ENCODE measurements at regions not wholly inside any gene's neighbourhood (a gene's known extent, or its start where the extent isn't known, plus 50 kb on each side); places are given as distances from the start of the nearest gene placed in this dataset.

DNA sequence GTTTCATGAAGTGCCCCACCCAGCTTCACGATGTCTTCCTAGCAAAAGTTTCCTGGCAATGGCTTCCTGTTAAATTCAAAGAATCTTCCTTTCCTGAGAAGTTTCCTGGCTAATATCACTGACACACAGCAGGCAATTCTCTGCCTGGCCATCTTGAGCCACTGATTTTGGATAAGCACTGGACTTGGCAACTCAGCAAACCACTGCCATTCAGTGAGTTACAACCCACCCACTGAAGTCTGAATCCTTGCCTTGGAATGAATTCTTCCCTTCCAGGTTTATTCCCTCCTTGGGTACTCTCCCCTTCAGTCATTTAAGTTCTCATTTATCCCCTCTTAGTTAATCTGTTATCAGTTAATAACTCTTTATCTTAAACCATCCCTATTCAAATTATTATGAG lies 426.0 kb downstream of the MBD2 start:
- no peak for DNase-seq

DNA sequence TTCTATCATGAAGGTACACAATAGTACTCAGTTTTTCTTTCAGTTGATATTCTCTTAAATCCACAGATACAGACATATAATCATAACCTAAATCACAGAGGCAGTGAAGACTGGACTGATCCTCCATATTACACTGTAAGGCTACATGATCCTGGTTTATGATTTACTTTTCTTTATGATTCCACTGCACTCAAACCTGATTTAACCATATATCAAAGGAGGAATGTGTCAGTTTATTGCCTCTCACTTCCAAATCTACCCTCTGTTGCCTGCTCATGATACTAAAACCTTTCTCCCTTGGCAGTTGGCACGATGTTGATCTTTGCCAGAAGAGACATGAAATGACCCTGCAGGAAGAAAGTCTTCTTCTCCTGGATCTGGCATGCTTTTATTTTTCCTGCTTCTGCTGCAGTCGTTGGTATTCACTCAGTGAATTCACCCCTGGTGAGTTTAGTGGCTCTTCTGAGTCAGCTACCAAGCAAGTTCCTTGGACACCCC lies 426.4 kb downstream of the MBD2 start:
- no peak for DNase-seq

DNA sequence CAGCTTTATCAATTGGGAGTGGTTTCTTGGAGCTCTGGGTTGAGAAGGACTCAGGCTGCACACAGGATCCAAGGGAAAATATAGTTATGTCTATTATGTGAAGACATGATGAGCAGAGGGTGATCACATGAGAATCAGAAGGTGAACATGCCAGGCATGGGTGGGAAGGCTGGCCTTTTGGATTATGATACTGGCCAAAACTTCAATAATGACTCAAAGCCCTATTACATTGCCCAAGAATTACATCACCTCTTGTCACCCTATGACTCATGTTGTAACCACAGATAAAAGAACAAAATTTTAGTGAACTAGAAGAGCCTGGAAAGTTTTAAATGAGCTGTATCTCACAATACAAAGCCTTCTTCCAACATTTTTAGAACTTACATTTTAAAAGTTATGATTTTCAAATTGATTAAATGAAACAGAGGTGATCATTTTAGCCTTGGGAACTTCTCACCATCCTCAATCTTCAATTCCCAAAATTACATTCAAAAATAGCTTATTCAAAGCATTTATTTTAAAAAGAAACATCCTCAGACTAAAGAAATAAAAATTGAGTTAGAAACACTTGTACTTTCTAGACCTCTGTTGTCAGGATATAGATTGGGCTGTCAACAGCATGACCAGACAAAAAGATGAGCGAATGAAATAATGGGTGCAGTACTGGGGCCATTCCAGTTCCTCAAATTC lies 428.3 kb downstream of the MBD2 start:
- no peak for DNase-seq

DNA sequence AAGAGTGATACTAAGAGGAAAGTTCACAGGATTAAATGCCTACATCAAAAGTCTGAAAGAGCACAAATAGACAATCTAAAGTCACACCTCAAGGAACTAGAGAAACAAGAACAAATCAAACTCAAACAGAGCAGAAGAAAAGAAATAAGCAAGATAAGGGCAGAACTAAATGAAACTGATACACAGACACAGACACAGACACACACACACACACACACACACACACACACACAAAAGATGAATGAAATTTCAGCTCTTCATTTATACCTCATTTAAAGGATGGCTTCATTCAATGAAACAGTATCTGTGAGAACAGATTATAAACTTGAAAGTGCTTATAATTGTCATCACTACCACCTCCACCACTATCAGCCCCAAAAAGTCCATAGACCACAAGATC lies 428.9 kb downstream of the MBD2 start:
- no peak for DNase-seq

DNA sequence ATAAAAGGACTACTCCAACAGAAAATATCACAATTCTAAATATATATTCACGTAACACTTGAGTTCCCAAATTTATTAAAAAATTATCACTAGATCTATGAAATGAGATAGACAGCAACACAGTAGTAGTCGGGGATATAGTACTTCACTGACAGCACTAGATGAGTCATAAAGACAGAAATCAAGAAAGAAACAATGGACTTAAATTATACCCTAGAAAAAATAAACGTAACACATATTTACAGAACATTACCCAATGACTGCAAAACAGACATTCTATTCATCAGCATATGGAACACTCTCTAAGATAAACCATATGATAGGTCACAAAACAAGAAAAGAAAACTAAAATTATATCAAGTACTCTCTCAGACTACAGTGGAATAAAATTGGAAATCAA lies 429.4 kb downstream of the MBD2 start:
- no peak for DNase-seq

DNA sequence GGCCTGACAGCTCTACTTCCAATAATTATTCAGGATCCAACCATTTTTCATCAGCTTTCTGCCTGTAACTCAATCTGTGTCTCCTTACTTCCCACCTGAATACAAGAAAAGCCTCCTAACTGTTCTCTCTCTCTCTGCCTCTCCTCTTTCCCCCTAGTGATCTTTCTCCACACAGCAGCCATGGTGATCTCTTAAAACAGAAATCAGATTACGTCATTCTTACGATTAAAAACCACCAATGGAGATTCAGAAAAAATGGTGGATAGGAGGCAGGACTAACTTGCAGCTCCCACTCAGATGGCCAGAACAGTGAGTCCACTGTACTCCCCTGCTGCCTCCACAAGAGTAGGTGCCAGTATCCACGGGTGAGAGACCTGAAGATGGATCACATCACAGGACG lies 431.7 kb downstream of the MBD2 start:
- DNase-seq, result no peak

DNA sequence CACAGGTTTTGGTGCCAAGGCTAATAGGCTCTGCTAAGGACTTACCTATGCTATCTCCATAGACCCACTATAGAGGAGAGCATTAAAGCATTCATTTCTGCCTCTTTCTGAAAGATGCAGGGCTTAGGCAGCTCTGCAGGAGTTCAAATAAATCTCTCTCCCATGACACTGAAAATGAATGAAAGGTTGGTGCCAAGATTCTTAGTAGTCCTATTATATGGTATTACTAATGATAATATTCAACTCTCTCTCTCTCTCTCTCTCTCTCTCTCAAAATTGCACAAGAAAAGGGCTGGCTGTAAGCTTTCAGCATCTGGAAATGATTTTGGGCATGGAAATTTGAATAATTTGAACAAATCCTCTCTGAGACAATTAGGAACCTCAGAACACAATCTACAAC lies 433.7 kb downstream of the MBD2 start:
- DNase-seq, result no peak

DNA sequence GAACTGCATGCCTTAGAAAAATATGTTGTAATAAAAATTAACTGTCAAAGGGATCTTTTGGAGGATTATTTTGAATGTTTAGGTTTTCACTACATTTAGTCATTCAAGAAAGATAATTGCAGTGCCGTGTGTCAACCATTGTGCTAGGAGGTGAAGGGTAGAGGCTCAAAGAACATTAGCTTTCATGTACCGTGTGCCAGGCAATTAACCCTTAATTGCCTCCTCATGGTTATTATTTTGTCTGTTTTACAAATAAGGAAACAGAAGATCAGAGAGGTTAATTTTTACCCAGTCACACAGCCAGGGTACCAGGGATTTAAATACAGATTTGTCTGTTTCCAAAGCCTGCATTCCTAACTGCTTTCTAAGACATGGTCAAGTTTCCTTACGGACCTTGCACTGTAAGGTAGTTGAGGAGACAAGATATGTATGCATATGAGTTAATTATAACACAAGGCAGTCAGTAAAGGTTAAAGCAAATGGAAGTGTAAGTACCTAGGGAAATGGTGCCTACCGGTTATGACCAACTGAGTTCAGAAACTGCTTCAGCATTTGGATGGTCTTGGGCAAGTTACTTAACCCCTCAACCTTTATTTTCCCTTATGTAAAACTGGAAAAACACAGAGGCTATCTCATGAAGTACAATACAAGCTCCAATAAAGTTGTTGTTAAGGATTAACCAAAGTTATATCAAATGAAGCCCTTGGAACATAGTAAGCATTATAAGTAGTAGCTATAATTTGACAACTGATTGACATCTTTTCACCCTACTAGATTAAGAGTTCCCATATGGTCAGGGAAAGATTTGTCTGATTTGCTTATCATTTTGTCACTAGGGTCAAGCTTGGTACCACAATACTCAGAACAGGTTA lies 434.9 kb downstream of the MBD2 start:
- no peak for DNase-seq

DNA sequence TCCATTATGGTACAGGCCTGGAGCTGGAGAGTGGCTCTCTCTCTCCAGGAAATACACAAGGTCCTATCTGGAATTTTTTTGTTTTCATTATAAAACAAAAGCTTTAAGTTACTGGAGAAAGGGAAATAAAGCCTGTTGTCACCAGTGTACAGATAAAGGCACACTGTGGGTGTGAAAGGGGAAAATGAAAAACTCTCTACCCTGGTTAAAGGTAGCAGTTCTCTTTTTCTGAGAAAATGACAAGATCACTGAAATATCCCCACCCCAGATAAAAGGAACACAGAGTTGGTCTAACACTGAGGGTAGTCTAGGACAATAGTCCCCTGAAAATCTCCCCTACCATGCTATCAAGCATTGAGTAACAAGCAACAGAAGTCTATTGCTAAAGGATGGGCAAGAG lies 438.7 kb downstream of the MBD2 start:
- no peak for DNase-seq

DNA sequence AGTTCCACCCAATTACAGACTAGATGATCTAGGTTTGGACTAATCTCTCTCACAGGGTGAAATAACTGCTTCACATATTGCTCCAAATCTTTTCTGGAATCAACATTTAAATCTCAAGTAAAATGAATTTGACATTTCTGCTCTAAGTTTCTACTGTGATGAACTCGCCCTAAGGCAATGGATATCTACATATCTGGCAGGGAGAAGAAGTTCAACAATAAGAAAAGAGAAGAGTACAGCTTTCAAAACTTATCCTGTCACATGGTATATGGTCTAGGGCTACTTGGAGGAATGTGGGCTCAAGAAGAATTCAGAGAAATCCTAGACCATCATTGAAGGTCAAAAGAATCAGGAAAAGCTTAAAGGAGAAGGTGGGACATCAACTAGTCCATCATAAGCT lies 440.2 kb downstream of the MBD2 start:
- DNase-seq, result no peak

DNA sequence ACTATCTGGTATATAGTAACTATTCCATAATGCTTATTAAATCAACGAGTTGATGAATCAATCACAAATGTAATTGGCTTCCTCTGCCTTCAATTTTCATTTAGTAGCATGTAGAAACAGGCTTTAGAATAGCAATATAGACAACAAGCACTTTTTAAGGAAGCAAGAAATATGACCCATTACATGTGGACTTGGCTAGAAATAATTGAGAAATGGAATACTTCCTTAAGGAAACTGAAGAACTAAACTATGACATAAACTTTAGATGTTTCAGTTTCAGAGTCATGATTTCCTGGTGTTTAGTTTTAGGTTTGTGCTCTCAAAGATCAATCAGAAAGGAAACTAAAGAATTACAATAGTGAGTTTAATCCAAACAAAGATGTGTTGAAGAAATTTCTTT lies 443.8 kb downstream of the MBD2 start:
- no peak for DNase-seq

DNA sequence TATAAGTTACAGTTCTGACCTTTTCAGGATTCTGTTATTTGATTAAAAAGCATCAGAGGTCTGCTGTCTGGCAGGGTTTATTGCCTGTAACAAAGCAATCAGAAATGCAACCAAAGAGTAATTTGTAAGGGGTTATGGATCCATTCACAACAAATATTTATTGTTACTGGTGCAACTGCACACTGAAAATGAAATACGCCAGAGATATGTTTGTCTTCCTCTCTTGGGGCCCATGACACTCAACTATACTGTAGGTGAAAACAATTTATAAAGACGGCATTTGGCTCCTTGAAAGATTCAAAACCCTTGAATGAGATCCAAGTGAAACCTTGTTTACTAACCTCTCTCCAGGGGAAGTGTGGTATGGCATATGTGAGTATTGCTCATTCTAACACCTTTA lies 452.2 kb downstream of the MBD2 start:
- no peak for DNase-seq

DNA sequence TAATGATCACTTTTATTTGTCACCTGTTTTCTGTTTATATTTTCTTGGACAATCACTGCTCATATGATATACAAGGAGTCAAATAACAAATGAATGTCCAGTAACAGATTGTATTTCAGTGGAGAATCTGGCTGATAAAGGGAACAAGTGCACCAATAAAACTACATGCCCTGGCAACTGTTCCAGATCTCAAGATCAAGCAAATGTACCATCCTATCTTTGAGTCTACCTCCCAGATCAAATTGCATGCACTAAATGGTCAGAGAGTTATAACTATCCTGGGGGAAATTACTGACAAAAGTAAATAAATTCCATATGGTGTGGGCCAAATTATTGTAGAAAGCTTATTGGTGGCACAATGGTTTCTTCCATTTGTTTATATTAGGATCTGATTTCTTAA lies 452.8 kb downstream of the MBD2 start:
- DNase-seq, result no peak

DNA sequence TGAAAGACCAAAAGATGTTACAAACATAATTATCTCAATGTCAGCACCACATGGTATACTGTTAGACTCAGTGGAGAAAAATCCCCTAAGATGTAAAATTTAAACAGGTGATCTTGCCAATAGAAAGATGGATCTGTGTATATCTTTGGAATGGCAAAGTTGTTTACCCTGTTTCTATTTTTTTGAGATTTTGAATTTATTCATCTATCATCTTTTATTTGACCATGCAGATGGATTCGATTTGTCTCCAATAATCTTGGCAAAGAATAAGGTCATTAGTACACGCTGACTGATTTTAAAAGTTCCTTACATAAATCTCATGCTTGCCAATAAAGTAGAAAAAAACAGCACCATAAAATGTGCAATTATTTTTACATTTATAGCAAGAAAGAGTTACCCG lies 459.3 kb downstream of the MBD2 start:
- DNase-seq, result no peak

DNA sequence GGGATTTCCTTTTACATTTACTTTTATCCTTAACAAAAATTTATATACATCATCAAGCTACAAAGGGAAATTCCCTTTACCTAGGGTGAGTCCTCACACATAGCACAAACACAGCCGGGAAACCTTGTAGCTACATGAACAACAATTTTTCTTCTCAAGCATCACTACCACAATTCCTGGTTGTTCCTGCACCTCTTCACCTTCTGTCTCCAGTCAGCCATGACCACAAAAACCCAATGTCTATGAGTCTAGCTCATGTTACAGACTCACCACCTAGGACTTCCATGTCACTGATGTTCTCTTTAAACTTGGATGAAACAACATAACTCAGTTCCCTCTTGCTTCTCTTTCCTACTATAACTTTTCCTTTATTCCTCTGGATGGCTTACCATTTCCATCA lies 460.4 kb downstream of the MBD2 start:
- no peak for DNase-seq

DNA sequence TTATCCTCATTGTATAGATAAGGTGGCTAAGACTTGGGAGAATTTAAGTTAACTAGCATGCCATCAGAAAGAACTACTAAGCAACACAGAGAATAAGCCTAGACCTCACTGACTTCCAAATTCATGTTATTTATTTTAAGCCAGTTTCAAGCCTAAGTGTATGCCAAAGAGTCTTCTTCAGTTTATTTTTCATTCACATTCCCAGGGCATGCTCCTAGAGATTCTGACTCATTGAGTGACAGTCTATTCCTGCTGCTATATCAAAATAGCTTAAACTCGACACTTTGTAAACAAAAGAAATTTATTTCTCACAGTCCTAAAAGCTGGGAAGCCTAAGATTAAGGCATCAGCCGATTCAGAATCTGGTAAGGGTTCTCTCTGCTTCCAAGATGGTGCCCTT lies 467.1 kb downstream of the MBD2 start:
- no peak for DNase-seq

DNA sequence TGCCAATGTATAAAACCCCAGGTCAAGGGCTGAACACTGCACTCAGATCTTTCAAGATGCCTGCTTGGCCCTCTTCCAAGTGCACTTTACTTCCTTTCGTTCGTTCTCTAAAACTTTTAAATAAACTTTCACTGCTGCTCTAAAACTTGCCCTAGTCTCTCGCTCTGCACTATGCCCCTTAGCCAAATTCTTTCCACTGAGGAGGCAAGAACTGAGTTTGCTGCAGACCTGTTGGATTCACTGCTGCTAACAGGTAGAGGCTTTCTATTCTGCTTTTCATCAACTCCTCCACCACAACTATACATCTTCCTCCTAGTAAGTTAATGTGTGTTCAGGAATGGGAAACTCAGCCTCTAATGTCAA lies 467.9 kb downstream of the MBD2 start:
- no peak for DNase-seq

DNA sequence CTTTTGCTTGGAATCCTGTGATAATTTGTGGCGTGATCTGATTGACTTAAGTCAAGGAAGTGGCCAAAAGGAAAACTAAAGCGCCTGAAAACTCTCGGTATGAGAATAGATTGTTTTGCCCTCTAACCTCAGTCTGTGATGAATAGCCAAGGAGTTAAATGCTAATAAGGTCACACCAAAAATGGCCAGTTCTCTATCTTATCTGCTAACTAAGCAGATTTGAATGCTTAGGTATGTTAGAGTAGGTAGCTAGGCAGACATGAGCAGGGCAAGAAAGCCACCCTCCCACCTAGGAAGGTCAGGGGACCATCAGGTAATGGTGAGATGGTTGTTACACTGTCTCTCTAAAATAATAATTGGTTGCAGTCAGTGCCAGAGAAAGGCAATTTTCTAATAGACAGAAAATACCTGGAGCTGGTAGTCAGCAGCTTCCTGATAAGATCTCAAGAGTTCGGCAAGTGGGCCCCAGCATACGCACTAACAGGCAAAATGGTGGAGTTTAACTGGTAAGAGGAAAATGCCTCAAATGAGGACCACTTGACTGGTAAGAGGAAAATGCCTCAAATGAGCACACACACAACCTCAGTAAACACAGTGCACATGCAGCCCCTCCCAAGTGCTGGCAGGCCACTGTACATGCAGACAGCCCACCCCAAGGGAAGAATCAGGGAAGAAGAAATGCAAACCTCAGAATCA lies 468.4 kb downstream of the MBD2 start:
- DNase-seq, result no peak

DNA sequence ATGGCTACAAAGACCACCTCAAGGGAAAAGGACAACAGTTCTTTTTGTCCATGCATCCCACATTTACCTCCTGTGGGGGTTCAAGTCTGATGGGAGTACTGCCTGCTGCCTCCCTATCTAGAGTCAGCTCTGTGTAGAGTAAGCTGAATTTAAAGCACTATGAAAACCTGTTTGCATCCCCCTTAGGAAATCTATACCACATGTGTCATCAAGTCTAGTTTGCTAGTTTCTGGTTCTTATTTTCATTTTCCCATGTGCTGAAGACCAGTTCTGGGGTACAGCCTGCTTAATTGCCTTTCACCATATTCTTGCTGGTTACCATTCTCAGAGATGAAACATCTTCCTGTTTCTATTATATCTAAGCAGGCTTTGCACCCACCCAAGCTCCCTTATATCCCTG lies 470.3 kb downstream of the MBD2 start:
- no peak for DNase-seq

DNA sequence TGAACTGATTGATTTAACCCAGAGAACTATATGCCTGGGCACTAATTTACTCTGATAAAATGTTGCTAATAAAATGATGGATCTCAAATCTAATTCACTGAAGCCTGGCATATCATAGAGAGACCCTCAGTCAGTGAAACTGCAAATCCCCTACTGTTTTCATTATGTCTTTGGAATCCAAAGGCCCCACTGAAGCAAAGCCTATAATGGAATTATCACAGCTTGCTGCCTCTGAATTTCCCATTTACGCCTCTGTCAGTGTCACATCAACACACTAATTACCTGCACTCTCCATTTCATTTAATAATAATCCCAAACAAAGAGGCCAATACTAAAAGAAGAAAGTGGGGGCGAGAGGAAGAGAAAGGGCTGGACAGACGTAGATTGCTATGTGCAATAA lies 470.9 kb downstream of the MBD2 start:
- DNase-seq, result no peak

DNA sequence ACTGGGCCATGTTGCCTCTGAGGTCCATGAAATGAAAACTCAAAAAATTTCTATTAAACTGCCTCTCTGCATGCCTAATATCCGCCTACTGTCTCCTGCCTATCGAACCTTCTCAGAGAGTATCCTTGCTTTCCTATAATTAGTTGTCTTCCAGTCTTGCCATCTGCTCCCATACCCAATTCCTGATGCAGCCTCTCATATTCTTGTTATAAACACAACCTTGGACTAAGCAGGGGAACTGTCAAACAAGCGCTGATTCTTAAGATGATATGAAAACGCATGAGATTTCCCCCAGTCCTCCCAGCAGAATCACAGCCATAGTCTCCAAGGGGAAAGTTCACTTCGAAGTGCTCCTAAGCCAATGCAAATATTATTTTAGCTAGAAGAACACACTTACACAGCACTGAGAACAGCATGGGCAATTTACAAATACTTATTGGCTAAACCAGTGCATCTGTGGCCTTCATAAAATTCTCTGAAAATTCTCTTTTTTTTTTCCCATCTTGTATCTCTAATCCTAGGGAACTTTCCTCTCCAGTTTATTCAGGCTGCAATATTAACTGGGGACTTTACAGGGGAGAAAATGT lies 471.6 kb downstream of the MBD2 start:
- DNase-seq, result no peak

DNA sequence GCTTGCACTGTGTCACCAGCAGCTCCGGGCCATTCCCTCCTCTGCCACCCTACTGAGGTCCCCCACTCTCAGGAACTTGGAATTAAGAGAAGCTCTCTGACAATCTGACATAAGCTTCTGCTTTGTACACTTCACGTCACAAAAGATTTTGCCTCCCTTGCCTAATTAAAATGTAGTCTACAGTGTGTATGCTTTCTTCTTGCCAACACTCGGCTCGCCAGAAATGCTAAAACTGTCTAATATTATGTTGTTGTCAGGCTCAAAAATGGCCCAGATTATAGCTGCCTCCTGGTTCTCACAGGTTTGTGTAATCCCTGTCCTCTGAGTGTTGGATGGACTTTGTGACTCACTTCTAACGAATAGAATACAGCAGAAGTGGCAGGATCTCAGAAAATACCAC lies 474.7 kb downstream of the MBD2 start:
- no peak for DNase-seq

DNA sequence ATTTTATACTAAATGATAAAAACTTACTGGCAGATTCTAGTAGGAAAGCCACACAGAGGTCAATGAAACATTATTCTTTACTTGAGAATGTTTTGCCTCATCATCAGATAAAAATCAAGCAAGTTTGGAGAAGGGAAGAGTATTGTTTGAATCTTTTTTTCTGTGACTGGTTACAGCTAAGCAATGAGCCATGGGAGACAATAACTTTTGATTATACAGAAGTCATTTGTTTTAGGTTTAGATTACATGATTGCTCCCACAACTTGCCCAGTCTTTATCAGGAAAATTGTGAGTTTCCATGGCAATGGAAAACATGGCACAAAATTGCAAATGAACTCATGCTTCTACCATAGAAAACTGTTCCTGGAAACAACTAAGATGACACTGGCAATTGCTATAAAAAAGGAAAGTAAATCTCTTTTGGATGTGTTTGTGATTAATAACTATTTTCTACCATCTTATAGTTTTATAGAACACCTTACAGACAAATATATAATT lies 476.8 kb downstream of the MBD2 start:
- no peak for DNase-seq

All from stimulated activated CD4-positive, alpha-beta T cell treated with anti-CD3 and anti-CD28 coated beads, Interleukin-4, amount 100 ng/mL, for 24 hours (primary cell).